Endothelial cell of umbilical vein (primary cell): ENCODE measurements at regions not wholly inside any gene's neighbourhood (a gene's known extent, or its start where the extent isn't known, plus 50 kb on each side); places are given as distances from the start of the nearest gene placed in this dataset.

Experiments
- FOS ChIP-seq: IDR thresholded peaks from 2 replicates; pipeline ENCODE4 v1.6.1; 2011; ENCODE audit warnings: mild to moderate bottlenecking, low read length, moderate library complexity, borderline replicate concordance; ENCODE audit not compliant: insufficient read depth
- JUN ChIP-seq: IDR thresholded peaks from 2 replicates; pipeline ENCODE4 v1.6.1; 2011; ENCODE audit warnings: borderline replicate concordance, low read depth; ENCODE audit not compliant: insufficient read length, insufficient read depth
- MYC ChIP-seq: IDR thresholded peaks from one replicate; pipeline ENCODE4 v1.6.1; 2011; ENCODE audit warnings: mild to moderate bottlenecking, low read depth, low read length
- POLR2A ChIP-seq: IDR thresholded peaks from 2 replicates; pipeline ENCODE4 v1.6.1; 2012; ENCODE audit warnings: low read depth, mild to moderate bottlenecking, control low read depth, low read length
- POLR2AphosphoS5 ChIP-seq: IDR thresholded peaks from 2 replicates; pipeline ENCODE4 v1.6.1; 2012; ENCODE audit warnings: low read depth, mild to moderate bottlenecking, control low read depth, low read length, moderate library complexity; ENCODE audit not compliant: insufficient read depth
- TF ChIP-seq, protein P1 (sequence below), 2 donors: IDR thresholded peaks; 1 replicate in 1 of 2; 2 replicates in 1 of 2; pipeline ENCODE4 v1.5.1; 2011; ENCODE audit warnings: low read length in 2 of 2, mild to moderate bottlenecking in 2 of 2, moderate library complexity in 2 of 2, control low read depth in 1 of 2, inconsistent platforms in 1 of 2, low read depth in 1 of 2; ENCODE audit not compliant: insufficient read depth in 1 of 2; ENCODE audit errors: extremely low read depth in 1 of 2

DNA sequence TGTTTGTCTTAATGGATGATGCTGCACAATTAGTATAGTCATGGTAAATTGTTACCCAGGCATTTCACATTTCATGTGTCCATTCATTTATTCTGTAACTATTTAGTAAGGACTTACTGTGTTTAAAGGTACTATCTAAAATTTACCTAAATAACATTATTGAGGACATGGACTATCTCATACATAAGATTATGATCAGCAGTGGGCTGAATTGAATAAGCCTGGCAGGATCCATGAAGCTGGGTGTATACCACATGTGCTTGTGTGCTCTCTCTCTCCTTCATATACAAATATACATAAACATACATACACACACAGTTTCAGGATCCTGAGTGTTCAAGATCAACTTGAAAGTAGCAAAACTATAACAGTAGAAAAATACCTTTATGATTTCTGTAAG lies 595.4 kb downstream of the EPM2A start:
- TF ChIP-seq JUN (no peak), FOS (no peak), MYC (no peak), POLR2A (no peak), POLR2AphosphoS5 (no peak)
- TF ChIP-seq, protein P1, sequence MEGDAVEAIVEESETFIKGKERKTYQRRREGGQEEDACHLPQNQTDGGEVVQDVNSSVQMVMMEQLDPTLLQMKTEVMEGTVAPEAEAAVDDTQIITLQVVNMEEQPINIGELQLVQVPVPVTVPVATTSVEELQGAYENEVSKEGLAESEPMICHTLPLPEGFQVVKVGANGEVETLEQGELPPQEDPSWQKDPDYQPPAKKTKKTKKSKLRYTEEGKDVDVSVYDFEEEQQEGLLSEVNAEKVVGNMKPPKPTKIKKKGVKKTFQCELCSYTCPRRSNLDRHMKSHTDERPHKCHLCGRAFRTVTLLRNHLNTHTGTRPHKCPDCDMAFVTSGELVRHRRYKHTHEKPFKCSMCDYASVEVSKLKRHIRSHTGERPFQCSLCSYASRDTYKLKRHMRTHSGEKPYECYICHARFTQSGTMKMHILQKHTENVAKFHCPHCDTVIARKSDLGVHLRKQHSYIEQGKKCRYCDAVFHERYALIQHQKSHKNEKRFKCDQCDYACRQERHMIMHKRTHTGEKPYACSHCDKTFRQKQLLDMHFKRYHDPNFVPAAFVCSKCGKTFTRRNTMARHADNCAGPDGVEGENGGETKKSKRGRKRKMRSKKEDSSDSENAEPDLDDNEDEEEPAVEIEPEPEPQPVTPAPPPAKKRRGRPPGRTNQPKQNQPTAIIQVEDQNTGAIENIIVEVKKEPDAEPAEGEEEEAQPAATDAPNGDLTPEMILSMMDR (IDR thresholded peaks at IDR 0.05; ENCODE audit: extremely low read depth in 1 of 2, insufficient read depth in 1 of 2, low read depth in 1 of 2, low read length in 2 of 2): no peak
